ENCODE measurements at regions not wholly inside any gene's neighbourhood (a gene's known extent, or its start where the extent isn't known, plus 50 kb on each side); places are given as distances from the start of the nearest gene placed in this dataset.
"Not testable (repeated sequence)": the region's sequence is repeated elsewhere in the genome, so short reads cannot be mapped to it uniquely, and the experiment has no call there.

DNA sequence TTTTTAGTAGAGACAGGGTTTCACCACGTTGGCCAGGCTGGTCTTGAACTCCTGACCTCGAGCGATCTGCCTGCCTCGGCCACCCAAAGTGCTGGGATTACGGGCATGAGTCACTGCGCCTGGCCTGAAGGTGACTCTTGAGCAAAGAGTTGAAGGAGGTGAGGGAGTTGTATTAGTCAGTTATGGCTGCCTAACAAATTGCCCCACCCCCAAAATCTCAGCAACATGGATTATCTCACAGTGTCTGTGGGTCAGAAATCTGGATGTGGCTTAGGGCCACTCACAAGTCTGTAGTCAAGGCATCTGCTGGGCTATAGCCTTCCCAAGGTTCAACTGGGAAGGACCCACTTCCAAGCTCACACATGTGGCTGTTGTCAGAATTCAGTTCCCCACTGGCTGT, 52.8 kb upstream of the ADGRE5 start:
- no peak overlapping the region for H3K4me3 ChIP-seq (ENCODE audit: low read depth, low read length)
- H3K9me3 ChIP-seq (ENCODE audit: control insufficient read depth, insufficient read depth, low read length), result no peaks in the 10 kb centered on the region
- no peaks in the 10 kb centered on the region for H3K27me3 ChIP-seq (ENCODE audit: control insufficient read depth, insufficient read depth, low read length)
- H3K9ac ChIP-seq (ENCODE audit: low read depth, low read length), result no peak overlapping the region
- H3K4me1 ChIP-seq (ENCODE audit: control insufficient read depth, insufficient read depth, low read length), result no peaks in the 10 kb centered on the region
- H3K36me3 ChIP-seq (ENCODE audit: control insufficient read depth, insufficient read depth, low read length), result no peaks in the 10 kb centered on the region
- H3K27ac ChIP-seq (ENCODE audit: low read depth, low read length), result no peak overlapping the region

GRCh38 chr19:14327061-14327460, 54.2 kb upstream of the ADGRE5 start:
- H3K4me3 ChIP-seq (ENCODE audit: low read depth, low read length), result not testable (repeated sequence)

DNA sequence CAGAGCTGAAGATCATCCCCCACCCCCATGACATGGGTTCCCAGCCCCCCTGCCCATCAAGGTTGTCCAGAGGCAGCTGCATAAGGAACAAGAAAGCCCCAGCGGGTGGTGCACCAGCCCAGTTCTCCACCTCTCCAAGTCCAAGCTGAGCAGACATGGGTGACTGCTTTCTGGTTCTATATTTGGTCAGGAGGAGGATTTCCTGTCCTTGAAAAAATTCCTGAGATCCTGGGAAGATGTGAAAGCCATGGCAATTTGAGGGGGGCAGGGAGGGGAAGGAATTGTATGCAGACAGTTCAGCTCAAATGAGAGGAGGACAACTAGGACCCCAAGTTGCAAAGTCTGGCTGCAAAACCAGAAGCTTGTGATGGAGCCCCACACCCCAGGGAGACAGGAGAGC, 55.4 kb upstream of the ADGRE5 start:
- Histone ChIP-seq H3K36me3 (ENCODE audit: control insufficient read depth, insufficient read depth, low read length) (no peaks in the 10 kb centered on the region), H3K9me3 (ENCODE audit: control insufficient read depth, insufficient read depth, low read length) (no peaks in the 10 kb centered on the region), H3K27me3 (ENCODE audit: control insufficient read depth, insufficient read depth, low read length) (no peaks in the 10 kb centered on the region), H3K27ac (ENCODE audit: low read depth, low read length) (no peak overlapping the region), H3K4me3 (ENCODE audit: low read depth, low read length) (no peak overlapping the region), H3K4me1 (ENCODE audit: control insufficient read depth, insufficient read depth, low read length) (no peaks in the 10 kb centered on the region), H3K9ac (ENCODE audit: low read depth, low read length) (no peak overlapping the region)

More at GRCh38 chr19:14327061-14327460, 54.2 kb upstream of the ADGRE5 start:
- not testable (repeated sequence) for H3K9me3 ChIP-seq (ENCODE audit: control insufficient read depth, insufficient read depth, low read length); H3K9ac ChIP-seq (ENCODE audit: low read depth, low read length); H3K27me3 ChIP-seq (ENCODE audit: control insufficient read depth, insufficient read depth, low read length); H3K4me1 ChIP-seq (ENCODE audit: control insufficient read depth, insufficient read depth, low read length); H3K27ac ChIP-seq (ENCODE audit: low read depth, low read length); H3K36me3 ChIP-seq (ENCODE audit: control insufficient read depth, insufficient read depth, low read length)

- Histone ChIP-seq H3K27ac (ENCODE audit: low read depth, low read length) (no peak overlapping the region), H3K9me3 (ENCODE audit: control insufficient read depth, insufficient read depth, low read length) (no peaks in the 10 kb centered on the region), H3K27me3 (ENCODE audit: control insufficient read depth, insufficient read depth, low read length) (no peaks in the 10 kb centered on the region), H3K9ac (ENCODE audit: low read depth, low read length) (no peak overlapping the region), H3K4me1 (ENCODE audit: control insufficient read depth, insufficient read depth, low read length) (no peaks in the 10 kb centered on the region), H3K4me3 (ENCODE audit: low read depth, low read length) (no peak overlapping the region), H3K36me3 (ENCODE audit: control insufficient read depth, insufficient read depth, low read length) (no peaks in the 10 kb centered on the region)
Measured at GRCh38 chr19:14325134-14325533, 56.1 kb upstream of the ADGRE5 start.

GRCh38 chr19:14322889-14323463, 58.3 kb upstream of the ADGRE5 start:
- no peaks in the 10 kb centered on the region for H3K36me3 ChIP-seq (ENCODE audit: control insufficient read depth, insufficient read depth, low read length)
- H3K9me3 ChIP-seq (ENCODE audit: control insufficient read depth, insufficient read depth, low read length), result no peaks in the 10 kb centered on the region
- no peak overlapping the region for H3K4me3 ChIP-seq (ENCODE audit: low read depth, low read length)
- no peak overlapping the region for H3K9ac ChIP-seq (ENCODE audit: low read depth, low read length)
- no peaks in the 10 kb centered on the region for H3K27me3 ChIP-seq (ENCODE audit: control insufficient read depth, insufficient read depth, low read length)
- H3K4me1 ChIP-seq (ENCODE audit: control insufficient read depth, insufficient read depth, low read length), result 0 out of 2 replicates have a peak, but pooled peaks cover 2% of the 10 kb centered on the region
- H3K27ac ChIP-seq (ENCODE audit: low read depth, low read length), result no peak overlapping the region

DNA sequence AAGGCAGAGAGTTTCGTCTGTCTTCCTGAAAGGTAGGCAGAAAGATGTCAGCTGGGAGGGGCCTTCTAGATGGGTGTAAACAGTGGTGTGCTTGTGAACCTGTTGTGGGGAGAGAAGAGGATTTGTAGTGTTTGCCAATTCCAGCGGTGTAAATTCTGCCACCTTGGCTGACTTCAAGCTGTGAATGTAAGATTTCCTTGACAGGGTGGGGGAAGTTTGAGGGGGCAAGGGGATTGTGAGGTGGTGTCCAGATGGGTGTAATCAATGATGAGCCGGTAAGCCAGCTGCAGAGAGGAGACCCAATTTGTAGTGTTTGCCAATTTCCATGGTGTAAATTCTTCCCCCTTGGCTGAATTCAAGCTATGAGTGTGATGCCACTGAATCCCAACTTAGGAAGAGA, 61.0 kb upstream of the ADGRE5 start:
- no peak overlapping the region for H3K27ac ChIP-seq (ENCODE audit: low read depth, low read length)
- H3K9me3 ChIP-seq (ENCODE audit: control insufficient read depth, insufficient read depth, low read length), result no peaks in the 10 kb centered on the region
- H3K9ac ChIP-seq (ENCODE audit: low read depth, low read length), result no peak overlapping the region
- H3K4me1 ChIP-seq (ENCODE audit: control insufficient read depth, insufficient read depth, low read length), result 0 out of 2 replicates have a peak, but pooled peaks cover 2% of the 10 kb centered on the region
- H3K36me3 ChIP-seq (ENCODE audit: control insufficient read depth, insufficient read depth, low read length), result no peaks in the 10 kb centered on the region
- no peaks in the 10 kb centered on the region for H3K27me3 ChIP-seq (ENCODE audit: control insufficient read depth, insufficient read depth, low read length)
- no peak overlapping the region for H3K4me3 ChIP-seq (ENCODE audit: low read depth, low read length)

- not testable (repeated sequence) for H3K27ac ChIP-seq (ENCODE audit: low read depth, low read length); H3K36me3 ChIP-seq (ENCODE audit: control insufficient read depth, insufficient read depth, low read length); H3K9me3 ChIP-seq (ENCODE audit: control insufficient read depth, insufficient read depth, low read length); H3K4me1 ChIP-seq (ENCODE audit: control insufficient read depth, insufficient read depth, low read length); H3K27me3 ChIP-seq (ENCODE audit: control insufficient read depth, insufficient read depth, low read length); H3K9ac ChIP-seq (ENCODE audit: low read depth, low read length); H3K4me3 ChIP-seq (ENCODE audit: low read depth, low read length)
Measured at GRCh38 chr19:14319720-14320119, 61.5 kb upstream of the ADGRE5 start.

GRCh38 chr19:14318873-14319272, 62.4 kb upstream of the ADGRE5 start:
- Histone ChIP-seq H3K4me3 (ENCODE audit: low read depth, low read length) (no peak overlapping the region), H3K27me3 (ENCODE audit: control insufficient read depth, insufficient read depth, low read length) (no peaks in the 10 kb centered on the region), H3K36me3 (ENCODE audit: control insufficient read depth, insufficient read depth, low read length) (no peaks in the 10 kb centered on the region), H3K9me3 (ENCODE audit: control insufficient read depth, insufficient read depth, low read length) (no peaks in the 10 kb centered on the region), H3K4me1 (ENCODE audit: control insufficient read depth, insufficient read depth, low read length) (0 out of 2 replicates have a peak, but pooled peaks cover 2% of the 10 kb centered on the region), H3K9ac (ENCODE audit: low read depth, low read length) (no peak overlapping the region), H3K27ac (ENCODE audit: low read depth, low read length) (no peak overlapping the region)

GRCh38 chr19:14317157-14317556, 64.1 kb upstream of the ADGRE5 start:
- H3K4me1 ChIP-seq (ENCODE audit: control insufficient read depth, insufficient read depth, low read length), result 0 out of 2 replicates have a peak, but pooled peaks cover 2% of the 10 kb centered on the region
- H3K9me3 ChIP-seq (ENCODE audit: control insufficient read depth, insufficient read depth, low read length), result no peaks in the 10 kb centered on the region
- H3K27me3 ChIP-seq (ENCODE audit: control insufficient read depth, insufficient read depth, low read length), result no peaks in the 10 kb centered on the region
- no peaks in the 10 kb centered on the region for H3K36me3 ChIP-seq (ENCODE audit: control insufficient read depth, insufficient read depth, low read length)
- no peak overlapping the region for H3K27ac ChIP-seq (ENCODE audit: low read depth, low read length)
- no peak overlapping the region for H3K9ac ChIP-seq (ENCODE audit: low read depth, low read length)
- no peak overlapping the region for H3K4me3 ChIP-seq (ENCODE audit: low read depth, low read length)

GRCh38 chr19:14315433-14315832, 65.8 kb upstream of the ADGRE5 start:
- H3K4me1 ChIP-seq (ENCODE audit: control insufficient read depth, insufficient read depth, low read length), result 0 out of 2 replicates have a peak, but pooled peaks cover 2% of the 10 kb centered on the region
- no peaks in the 10 kb centered on the region for H3K9me3 ChIP-seq (ENCODE audit: control insufficient read depth, insufficient read depth, low read length)
- no peak overlapping the region for H3K9ac ChIP-seq (ENCODE audit: low read depth, low read length)
- no peaks in the 10 kb centered on the region for H3K27me3 ChIP-seq (ENCODE audit: control insufficient read depth, insufficient read depth, low read length)
- no peak overlapping the region for H3K4me3 ChIP-seq (ENCODE audit: low read depth, low read length)
- H3K27ac ChIP-seq (ENCODE audit: low read depth, low read length), result no peak overlapping the region
- no peaks in the 10 kb centered on the region for H3K36me3 ChIP-seq (ENCODE audit: control insufficient read depth, insufficient read depth, low read length)

DNA sequence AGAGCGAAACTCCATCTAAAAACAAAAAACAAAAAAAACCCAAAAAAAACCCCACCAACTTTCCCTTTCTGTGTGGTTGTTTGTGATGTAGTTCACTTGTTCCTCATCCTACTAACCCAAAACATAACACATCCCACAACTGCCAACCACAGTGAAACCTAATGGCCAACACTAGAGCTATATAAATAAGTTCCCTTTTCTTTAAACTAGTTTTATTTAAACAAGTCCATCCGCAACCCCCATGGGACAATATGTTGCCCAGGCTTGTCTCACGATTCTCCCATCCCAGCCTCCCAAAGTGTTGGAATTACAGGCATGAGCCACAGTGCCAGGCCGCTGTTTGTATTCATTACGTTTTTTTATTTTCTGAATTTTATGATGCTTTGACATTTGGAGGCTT, 71.2 kb upstream of the ADGRE5 start:
- Histone ChIP-seq H3K9ac (ENCODE audit: low read depth, low read length) (no peak overlapping the region), H3K9me3 (ENCODE audit: control insufficient read depth, insufficient read depth, low read length) (no peaks in the 10 kb centered on the region), H3K36me3 (ENCODE audit: control insufficient read depth, insufficient read depth, low read length) (no peaks in the 10 kb centered on the region), H3K27ac (ENCODE audit: low read depth, low read length) (no peak overlapping the region), H3K4me1 (ENCODE audit: control insufficient read depth, insufficient read depth, low read length) (no peaks in the 10 kb centered on the region), H3K4me3 (ENCODE audit: low read depth, low read length) (no peak overlapping the region), H3K27me3 (ENCODE audit: control insufficient read depth, insufficient read depth, low read length) (no peaks in the 10 kb centered on the region)

DNA sequence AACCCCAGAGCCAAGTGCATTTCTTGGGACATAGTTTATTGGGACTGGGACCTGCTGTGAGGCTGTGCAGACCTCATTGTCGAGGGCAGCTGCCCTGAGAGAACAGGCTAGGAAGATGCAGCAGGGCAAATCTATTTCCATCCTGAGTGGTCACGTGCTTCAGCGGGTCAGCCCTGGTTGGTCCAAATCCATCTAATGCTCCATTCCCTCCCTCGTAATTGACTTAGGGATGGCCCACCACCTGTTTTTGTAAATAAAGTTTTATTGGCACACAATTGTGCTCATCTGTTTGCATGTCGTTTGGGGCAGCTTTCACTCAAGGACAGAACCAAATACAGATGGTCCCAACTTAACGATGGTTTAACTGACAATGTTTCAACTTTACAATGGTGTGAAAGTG, 75.5 kb upstream of the ADGRE5 start:
- no peaks in the 10 kb centered on the region for H3K27me3 ChIP-seq (ENCODE audit: control insufficient read depth, insufficient read depth, low read length)
- no peaks in the 10 kb centered on the region for H3K4me1 ChIP-seq (ENCODE audit: control insufficient read depth, insufficient read depth, low read length)
- no peak overlapping the region for H3K27ac ChIP-seq (ENCODE audit: low read depth, low read length)
- H3K9me3 ChIP-seq (ENCODE audit: control insufficient read depth, insufficient read depth, low read length), result no peaks in the 10 kb centered on the region
- no peaks in the 10 kb centered on the region for H3K36me3 ChIP-seq (ENCODE audit: control insufficient read depth, insufficient read depth, low read length)
- H3K9ac ChIP-seq (ENCODE audit: low read depth, low read length), result no peak overlapping the region
- no peak overlapping the region for H3K4me3 ChIP-seq (ENCODE audit: low read depth, low read length)

All from HUES48 (cell line).